ENCODE measurements at regions not wholly inside any gene's neighbourhood (a gene's known extent, or its start where the extent isn't known, plus 50 kb on each side); places are given as distances from the start of the nearest gene placed in this dataset.

DNA sequence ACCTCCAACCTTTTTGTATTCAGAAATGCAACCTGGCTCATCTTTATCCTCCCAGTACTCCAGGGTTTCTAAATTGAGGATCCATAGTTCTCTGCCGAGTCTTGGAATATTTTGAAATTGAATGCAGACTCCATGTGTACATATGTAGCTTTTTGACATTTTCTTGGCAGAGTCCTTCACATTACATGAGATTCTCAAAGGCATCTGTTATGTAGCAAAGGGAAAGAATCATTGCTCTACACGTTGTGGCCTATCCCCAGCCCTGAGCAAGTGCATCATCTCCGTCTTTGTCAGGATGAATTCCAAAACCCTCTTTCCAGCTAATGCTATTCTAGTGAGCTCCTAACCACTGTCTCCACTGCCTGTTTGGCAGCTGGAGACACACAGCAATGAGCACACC, 742.9 kb downstream of the DHX35 start:
- TF ChIP-seq, protein P1, sequence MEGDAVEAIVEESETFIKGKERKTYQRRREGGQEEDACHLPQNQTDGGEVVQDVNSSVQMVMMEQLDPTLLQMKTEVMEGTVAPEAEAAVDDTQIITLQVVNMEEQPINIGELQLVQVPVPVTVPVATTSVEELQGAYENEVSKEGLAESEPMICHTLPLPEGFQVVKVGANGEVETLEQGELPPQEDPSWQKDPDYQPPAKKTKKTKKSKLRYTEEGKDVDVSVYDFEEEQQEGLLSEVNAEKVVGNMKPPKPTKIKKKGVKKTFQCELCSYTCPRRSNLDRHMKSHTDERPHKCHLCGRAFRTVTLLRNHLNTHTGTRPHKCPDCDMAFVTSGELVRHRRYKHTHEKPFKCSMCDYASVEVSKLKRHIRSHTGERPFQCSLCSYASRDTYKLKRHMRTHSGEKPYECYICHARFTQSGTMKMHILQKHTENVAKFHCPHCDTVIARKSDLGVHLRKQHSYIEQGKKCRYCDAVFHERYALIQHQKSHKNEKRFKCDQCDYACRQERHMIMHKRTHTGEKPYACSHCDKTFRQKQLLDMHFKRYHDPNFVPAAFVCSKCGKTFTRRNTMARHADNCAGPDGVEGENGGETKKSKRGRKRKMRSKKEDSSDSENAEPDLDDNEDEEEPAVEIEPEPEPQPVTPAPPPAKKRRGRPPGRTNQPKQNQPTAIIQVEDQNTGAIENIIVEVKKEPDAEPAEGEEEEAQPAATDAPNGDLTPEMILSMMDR (conservative IDR thresholded peaks at IDR 0.05; ENCODE audit: low read depth in 2 of 2), result no peak
- TF ChIP-seq CREB1 (CRISPR knock-in tag; IDR thresholded peaks at IDR 0.05; ENCODE audit: low read depth) (no peak), EZH2phosphoT487 (IDR thresholded peaks at IDR 0.05; ENCODE audit: unreplicated experiment) (no peak), POLR2AphosphoS5 (IDR thresholded peaks at IDR 0.05; ENCODE audit: low read depth) (no peak), STAT1 (IDR thresholded peaks at IDR 0.05; ENCODE audit: unreplicated experiment) (no peak), EZH2 (IDR thresholded peaks at IDR 0.05; ENCODE audit: low read depth, unreplicated experiment) (no peak), ZNF331 (CRISPR knock-in tag; IDR thresholded peaks at IDR 0.05; ENCODE audit: low read depth) (no peak), NANOG (IDR thresholded peaks at IDR 0.05; ENCODE audit: borderline replicate concordance) (no peak)
- TF ChIP-seq, protein P2, sequence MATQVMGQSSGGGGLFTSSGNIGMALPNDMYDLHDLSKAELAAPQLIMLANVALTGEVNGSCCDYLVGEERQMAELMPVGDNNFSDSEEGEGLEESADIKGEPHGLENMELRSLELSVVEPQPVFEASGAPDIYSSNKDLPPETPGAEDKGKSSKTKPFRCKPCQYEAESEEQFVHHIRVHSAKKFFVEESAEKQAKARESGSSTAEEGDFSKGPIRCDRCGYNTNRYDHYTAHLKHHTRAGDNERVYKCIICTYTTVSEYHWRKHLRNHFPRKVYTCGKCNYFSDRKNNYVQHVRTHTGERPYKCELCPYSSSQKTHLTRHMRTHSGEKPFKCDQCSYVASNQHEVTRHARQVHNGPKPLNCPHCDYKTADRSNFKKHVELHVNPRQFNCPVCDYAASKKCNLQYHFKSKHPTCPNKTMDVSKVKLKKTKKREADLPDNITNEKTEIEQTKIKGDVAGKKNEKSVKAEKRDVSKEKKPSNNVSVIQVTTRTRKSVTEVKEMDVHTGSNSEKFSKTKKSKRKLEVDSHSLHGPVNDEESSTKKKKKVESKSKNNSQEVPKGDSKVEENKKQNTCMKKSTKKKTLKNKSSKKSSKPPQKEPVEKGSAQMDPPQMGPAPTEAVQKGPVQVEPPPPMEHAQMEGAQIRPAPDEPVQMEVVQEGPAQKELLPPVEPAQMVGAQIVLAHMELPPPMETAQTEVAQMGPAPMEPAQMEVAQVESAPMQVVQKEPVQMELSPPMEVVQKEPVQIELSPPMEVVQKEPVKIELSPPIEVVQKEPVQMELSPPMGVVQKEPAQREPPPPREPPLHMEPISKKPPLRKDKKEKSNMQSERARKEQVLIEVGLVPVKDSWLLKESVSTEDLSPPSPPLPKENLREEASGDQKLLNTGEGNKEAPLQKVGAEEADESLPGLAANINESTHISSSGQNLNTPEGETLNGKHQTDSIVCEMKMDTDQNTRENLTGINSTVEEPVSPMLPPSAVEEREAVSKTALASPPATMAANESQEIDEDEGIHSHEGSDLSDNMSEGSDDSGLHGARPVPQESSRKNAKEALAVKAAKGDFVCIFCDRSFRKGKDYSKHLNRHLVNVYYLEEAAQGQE (IDR thresholded peaks at IDR 0.05; ENCODE audit: unreplicated experiment), result no peak
- TF ChIP-seq, protein P3, sequence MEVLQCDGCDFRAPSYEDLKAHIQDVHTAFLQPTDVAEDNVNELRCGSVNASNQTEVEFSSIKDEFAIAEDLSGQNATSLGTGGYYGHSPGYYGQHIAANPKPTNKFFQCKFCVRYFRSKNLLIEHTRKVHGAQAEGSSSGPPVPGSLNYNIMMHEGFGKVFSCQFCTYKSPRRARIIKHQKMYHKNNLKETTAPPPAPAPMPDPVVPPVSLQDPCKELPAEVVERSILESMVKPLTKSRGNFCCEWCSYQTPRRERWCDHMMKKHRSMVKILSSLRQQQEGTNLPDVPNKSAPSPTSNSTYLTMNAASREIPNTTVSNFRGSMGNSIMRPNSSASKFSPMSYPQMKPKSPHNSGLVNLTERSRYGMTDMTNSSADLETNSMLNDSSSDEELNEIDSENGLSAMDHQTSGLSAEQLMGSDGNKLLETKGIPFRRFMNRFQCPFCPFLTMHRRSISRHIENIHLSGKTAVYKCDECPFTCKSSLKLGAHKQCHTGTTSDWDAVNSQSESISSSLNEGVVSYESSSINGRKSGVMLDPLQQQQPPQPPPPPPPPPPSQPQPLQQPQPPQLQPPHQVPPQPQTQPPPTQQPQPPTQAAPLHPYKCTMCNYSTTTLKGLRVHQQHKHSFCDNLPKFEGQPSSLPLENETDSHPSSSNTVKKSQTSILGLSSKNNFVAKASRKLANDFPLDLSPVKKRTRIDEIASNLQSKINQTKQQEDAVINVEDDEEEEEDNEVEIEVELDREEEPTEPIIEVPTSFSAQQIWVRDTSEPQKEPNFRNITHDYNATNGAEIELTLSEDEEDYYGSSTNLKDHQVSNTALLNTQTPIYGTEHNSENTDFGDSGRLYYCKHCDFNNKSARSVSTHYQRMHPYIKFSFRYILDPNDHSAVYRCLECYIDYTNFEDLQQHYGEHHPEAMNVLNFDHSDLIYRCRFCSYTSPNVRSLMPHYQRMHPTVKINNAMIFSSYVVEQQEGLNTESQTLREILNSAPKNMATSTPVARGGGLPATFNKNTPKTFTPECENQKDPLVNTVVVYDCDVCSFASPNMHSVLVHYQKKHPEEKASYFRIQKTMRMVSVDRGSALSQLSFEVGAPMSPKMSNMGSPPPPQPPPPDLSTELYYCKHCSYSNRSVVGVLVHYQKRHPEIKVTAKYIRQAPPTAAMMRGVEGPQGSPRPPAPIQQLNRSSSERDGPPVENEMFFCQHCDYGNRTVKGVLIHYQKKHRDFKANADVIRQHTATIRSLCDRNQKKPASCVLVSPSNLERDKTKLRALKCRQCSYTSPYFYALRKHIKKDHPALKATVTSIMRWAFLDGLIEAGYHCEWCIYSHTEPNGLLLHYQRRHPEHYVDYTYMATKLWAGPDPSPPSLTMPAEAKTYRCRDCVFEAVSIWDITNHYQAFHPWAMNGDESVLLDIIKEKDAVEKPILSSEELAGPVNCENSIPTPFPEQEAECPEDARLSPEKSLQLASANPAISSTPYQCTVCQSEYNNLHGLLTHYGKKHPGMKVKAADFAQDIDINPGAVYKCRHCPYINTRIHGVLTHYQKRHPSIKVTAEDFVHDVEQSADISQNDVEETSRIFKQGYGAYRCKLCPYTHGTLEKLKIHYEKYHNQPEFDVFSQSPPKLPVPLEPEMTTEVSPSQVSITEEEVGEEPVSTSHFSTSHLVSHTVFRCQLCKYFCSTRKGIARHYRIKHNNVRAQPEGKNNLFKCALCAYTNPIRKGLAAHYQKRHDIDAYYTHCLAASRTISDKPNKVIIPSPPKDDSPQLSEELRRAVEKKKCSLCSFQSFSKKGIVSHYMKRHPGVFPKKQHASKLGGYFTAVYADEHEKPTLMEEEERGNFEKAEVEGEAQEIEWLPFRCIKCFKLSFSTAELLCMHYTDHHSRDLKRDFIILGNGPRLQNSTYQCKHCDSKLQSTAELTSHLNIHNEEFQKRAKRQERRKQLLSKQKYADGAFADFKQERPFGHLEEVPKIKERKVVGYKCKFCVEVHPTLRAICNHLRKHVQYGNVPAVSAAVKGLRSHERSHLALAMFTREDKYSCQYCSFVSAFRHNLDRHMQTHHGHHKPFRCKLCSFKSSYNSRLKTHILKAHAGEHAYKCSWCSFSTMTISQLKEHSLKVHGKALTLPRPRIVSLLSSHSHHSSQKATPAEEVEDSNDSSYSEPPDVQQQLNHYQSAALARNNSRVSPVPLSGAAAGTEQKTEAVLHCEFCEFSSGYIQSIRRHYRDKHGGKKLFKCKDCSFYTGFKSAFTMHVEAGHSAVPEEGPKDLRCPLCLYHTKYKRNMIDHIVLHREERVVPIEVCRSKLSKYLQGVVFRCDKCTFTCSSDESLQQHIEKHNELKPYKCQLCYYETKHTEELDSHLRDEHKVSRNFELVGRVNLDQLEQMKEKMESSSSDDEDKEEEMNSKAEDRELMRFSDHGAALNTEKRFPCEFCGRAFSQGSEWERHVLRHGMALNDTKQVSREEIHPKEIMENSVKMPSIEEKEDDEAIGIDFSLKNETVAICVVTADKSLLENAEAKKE (CRISPR knock-in tag; IDR thresholded peaks at IDR 0.05), result no peak
